ENCODE measurements at regions not wholly inside any gene's neighbourhood (a gene's known extent, or its start where the extent isn't known, plus 50 kb on each side); places are given as distances from the start of the nearest gene placed in this dataset.
A peak's percentile ranks its signal among the peaks of the same experiment; 100 is the strongest.

DNA sequence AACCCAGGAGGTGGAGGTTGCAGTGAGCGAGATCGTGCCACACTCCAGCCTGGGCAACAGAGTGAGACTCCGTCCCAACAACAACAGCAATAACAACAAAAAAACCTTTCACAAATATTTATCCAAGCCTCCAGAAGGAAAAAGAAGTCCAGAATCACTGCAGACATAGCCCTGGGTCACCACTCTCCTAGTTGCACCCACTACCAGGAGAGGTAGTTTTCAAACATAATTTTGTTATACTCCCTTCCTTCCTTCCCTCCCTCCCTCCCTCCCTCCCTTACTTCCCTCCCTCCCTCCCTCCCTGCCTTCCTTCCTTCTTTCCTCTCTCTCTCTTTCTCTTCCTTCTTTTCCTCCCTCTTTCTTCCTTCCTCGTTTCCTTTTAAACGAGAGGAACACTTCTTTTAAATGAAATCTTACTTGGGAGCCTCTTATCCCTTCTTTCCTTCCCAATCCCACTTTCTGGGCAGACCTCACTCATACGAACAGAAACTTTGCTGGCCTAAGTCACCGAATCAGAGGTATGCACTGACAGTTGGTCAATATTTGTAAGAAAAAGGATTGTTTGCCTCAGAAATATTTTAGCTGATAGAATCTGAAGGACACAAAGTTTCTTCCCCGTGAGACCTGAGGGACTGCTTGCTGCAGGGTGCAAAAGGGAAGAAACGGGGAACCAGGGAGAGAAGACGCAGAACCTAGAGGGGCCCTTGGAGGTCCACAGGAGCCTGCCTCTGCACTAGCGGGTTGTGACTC is 88.1 kb upstream of the AGAP1 start:
- H3K4me3 ChIP-seq (ENCODE audit: low read depth, low read length): no peak overlapping the region
- TF ChIP-seq, protein P1, sequence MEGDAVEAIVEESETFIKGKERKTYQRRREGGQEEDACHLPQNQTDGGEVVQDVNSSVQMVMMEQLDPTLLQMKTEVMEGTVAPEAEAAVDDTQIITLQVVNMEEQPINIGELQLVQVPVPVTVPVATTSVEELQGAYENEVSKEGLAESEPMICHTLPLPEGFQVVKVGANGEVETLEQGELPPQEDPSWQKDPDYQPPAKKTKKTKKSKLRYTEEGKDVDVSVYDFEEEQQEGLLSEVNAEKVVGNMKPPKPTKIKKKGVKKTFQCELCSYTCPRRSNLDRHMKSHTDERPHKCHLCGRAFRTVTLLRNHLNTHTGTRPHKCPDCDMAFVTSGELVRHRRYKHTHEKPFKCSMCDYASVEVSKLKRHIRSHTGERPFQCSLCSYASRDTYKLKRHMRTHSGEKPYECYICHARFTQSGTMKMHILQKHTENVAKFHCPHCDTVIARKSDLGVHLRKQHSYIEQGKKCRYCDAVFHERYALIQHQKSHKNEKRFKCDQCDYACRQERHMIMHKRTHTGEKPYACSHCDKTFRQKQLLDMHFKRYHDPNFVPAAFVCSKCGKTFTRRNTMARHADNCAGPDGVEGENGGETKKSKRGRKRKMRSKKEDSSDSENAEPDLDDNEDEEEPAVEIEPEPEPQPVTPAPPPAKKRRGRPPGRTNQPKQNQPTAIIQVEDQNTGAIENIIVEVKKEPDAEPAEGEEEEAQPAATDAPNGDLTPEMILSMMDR (conservative IDR thresholded peaks at IDR 0.05; ENCODE audit: low read depth, low read length): no peak
- DNase-seq (ENCODE audit: low read depth): no peak

GRCh38 chr2:235406430-235406829 is 87.4 kb upstream of the AGAP1 start:
- no peak overlapping the region for H3K4me3 ChIP-seq (ENCODE audit: low read depth, low read length)
- TF ChIP-seq, protein P1 (conservative IDR thresholded peaks at IDR 0.05; ENCODE audit: low read depth, low read length): no peak
- no peak for DNase-seq (ENCODE audit: low read depth)

DNA sequence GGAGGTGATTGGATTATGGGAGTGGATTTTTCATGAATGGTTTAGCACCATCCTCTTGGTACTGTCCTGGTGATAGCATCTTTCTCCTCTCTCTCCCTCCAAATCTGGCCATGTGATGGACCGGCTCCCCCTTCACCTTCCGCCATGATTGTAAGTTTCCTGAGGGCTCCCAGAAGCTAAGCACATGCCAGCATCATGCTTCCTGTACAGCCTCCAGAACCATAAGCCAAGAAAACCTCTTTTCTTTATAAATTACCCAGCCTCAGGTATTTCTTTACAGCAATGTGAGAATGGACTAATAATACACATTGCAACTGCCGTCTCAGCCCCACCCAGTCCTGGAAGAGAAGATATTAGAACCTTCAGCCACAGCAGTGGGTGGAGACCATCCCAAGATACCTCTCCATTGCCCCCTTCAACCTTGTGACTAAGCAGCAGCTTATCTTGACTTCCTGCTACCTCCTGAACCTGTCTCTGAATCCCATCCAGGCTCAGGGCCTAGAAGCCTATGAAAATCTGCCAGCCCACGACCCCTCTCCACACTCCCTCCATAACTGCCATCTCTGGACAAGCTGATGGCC is 81.8 kb upstream of the AGAP1 start:
- DNase-seq (ENCODE audit: low read depth): no peak
- H3K4me3 ChIP-seq (ENCODE audit: low read depth, low read length): no peak overlapping the region
- TF ChIP-seq, protein P1 (conservative IDR thresholded peaks at IDR 0.05; ENCODE audit: low read depth, low read length): no peak

- DNase-seq (ENCODE audit: low read depth): no peak
- TF ChIP-seq, protein P1 (conservative IDR thresholded peaks at IDR 0.05; ENCODE audit: low read depth, low read length): no peak
- H3K4me3 ChIP-seq (ENCODE audit: low read depth, low read length): no peak overlapping the region
Observed at GRCh38 chr2:235413064-235413463, 80.8 kb upstream of the AGAP1 start.

DNA sequence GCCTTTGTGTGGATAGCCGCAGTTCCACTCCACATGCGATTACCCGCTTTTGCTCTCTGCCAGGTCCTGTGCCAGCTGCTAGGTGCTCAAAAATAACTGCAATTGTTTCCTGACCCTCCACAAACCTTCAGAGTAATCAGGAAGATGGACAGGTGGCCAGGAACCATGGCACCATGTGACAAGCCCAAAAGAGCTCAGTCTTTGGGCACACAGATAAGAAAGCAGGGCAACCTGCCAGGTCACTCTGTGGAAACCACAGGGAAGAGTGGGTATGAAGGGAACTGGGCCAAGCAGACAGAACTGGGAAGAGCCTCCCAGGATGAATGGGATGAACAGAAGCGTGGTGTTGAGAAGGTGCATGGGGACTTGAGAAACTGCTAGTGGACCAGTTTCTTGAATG is 79.4 kb upstream of the AGAP1 start:
- DNase-seq (ENCODE audit: low read depth): no peak
- no peak overlapping the region for H3K4me3 ChIP-seq (ENCODE audit: low read depth, low read length)
- TF ChIP-seq, protein P1 (conservative IDR thresholded peaks at IDR 0.05; ENCODE audit: low read depth, low read length): no peak

- TF ChIP-seq, protein P1 (conservative IDR thresholded peaks at IDR 0.05; ENCODE audit: low read depth, low read length): no peak
- H3K4me3 ChIP-seq (ENCODE audit: low read depth, low read length): no peak overlapping the region
Observed at GRCh38 chr2:235416858-235417499, 76.9 kb upstream of the AGAP1 start.

More at GRCh38 chr2:235416858-235417499, 76.9 kb upstream of the AGAP1 start:
- DNase-seq (ENCODE audit: low read depth): peak; percentile 92

Measured in choroid plexus epithelial cell (primary cell).